HG02943 (cell line): ENCODE measurements at regions not wholly inside any gene's neighbourhood (a gene's known extent, or its start where the extent isn't known, plus 50 kb on each side); places are given as distances from the start of the nearest gene placed in this dataset.

ENCODE experiments used
- ATAC-seq: cut with Tn5 transposase; IDR thresholded peaks from one replicate; pipeline ENCODE4 v1.9.1; 2021; ENCODE audit warnings: mild to moderate bottlenecking, low read depth, moderate library complexity; ENCODE audit not compliant: unreplicated experiment

DNA sequence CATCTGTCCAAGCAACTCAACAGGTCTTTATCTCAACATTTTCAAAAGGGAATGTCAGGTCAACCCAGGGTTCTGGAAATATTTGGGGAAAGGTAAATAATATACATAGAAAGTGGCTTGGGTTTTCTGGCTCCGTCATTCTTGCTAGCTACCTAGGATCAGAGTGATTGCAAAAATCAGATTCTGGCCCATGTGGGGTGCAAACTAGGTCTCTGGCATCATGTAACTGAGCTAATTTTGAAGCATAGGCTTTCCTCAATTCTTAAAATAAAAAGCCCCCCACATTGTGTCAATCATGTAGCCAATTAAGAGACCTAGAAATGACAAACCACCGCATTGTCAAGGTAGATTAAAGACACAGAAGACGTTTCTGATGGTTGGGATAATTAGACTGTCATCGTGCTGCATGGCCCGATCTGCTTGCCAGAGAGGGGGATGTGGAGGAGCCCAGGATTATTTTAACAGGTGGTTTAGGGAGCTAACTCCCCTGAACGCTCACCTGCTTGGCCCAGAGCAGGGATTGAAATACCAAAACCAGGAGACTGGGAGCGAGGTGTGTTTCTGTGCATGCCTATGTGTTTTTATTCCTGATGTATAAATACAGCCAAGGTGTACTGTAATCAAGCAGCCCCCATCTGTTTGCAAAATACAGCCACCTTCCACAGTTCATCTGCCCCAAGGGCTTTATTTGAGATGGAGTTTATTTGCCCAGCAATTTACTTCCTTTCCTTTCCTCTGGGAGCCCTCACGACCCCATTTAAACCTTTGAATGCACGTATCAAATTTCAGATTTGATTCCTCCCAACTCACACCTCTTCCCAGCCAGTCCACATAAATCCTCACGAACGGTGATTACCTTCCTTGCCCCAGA is 189.5 kb downstream of the TTC8 start:
- ATAC-seq, result no peak

DNA sequence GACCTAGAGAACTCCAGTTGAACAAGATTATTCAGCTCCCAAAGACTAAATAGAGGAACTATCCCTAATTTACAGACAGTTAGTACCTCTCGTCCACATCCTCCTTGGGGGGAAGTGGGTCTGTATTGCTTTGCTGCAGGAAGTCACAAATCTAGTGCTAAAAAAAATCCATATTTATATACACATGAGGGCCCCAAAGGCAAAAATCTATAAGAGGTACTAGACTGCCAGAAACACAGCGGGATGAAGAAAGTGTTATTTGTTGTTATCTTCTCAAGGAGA is 190.1 kb downstream of the TTC8 start:
- ATAC-seq, result no peak

DNA sequence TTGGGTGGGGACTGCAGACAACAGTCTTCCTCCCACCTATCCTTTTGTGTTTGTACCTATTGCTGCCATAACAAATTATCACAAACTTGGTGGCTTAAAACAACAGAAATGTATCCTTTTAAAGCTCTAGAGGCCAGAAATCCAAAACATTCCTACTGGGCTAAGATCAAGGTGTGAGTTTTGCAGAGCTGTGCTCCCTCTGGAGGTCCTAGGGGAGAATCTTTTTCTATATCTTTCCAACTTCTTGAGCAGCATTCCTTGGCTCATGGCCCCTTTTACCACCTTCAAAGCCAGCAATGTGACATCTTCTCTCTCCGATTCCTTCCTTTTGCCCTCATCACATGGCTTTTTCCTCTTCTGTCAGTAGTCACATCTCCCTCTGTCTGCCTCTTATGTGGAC is 190.6 kb downstream of the TTC8 start:
- no peak for ATAC-seq

DNA sequence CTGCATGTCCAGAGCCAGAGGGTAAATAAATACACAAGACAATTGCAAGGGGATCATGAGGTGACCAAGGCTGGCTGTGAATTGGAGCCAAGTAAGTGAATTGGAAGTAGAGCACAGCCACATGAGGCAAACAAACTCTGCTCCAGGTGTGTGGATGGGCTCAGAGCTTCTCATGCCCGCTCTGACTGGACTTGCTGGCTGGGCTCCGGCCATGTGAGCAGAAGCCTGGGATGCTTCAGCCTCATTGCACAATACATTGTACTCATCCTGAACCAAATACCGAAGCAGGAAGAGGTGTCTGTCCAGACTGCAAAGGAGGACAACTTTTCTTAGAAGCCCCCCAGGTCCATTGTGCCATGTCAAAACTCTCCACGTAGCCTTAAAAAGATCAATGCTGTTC is 193.0 kb downstream of the TTC8 start:
- ATAC-seq, result no peak

DNA sequence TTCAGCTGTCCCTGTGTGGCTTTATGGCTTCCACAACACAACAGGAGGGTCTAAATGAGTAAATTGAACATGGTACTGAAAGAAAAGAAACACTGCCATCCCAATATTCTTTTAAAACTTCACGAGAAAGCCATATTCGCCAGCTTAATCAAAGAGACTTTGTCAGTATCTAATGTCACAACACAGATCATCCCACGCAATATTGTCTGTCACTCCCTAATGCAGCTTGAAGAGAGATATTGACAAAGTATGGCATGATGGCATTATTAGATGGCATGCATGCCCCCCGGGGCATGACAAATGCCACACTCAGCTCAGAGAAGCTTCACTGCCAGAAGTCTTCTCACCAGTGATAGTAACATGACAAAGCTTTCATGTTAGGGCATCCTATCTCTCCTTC is 197.8 kb downstream of the TTC8 start:
- ATAC-seq, result no peak

DNA sequence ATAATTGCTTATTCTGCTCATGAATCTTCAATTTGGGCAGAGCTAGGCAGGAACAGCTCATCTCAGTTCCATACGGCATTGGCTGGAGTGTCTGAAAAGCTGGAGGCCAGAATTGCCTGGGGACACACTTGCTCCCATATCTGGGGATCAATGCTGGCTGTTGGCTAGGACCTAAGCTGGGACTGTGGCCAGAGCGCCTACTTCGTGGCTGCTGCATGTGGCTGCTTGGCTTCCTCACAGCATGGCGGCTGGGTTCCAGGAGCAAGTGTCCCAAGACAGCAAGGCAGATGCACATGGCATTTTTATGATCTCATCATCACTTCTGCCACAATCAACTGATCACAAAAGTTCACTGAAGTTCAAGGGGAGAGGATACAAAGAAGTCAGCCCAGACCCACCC is 200.2 kb downstream of the TTC8 start:
- no peak for ATAC-seq

DNA sequence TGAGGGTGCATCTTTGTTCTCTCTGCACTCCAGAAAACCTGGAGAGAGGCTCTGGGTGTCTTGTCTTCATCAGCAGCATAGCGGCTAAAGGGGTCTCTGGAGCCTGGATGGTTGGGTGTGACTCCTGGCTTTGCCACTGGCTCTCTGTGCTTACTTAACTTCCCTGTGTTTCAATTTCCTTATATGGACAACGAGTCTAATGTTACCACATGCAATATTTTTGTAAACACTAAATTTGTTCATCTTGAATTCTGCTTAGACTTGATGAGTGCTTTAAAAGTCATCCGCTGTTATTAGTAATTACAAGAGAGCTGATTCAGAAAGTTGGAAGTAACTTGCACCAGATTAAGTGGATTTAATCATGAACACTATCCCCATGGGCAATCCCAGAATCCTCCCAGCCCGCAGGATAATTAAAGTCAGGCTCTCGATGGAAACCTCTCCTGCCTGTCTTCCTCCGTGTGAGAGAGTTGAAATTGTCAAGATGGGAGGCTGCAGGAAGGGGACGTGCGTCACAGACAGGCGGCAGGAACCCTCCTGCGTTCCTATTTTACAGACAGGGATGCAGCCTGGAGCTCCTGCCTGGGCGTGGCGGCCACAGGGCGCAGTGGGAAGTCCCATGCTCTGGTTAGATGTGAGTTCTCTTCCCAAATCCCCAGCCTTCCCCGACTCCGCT is 201.2 kb downstream of the TTC8 start:
- no peak for ATAC-seq

DNA sequence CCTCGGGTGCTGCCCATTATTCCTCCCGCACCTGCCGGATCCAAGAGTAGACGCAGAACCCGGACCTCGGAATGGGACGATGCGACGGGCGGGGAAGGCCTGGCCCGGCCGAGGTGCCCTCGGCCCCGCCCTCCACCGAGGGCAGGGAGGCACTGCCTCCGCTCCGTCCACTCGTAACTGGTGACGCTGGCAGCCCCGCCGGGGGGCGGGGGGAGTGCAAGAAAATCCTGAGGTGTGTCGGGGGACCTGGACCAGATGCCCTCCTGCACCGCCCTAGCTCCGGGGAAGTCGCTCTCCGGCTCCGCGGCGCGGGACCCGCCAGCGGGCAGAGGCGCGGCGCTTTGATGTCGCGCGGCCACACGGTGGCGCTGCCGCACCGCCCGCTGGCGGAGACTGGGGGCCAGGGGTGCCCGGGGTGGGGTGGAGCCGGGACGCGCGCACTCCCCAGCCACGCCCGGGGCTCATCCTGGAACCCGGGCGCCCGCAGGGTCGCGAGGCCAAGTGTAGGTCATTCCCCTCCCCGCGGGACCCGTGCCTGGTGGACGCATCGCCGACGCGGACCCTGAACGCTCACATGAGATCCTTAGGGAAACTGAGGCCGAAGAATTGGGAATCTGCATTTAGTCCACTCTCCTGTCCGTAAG is 202.8 kb downstream of the TTC8 start:
- ATAC-seq, result peak; percentile 62

DNA sequence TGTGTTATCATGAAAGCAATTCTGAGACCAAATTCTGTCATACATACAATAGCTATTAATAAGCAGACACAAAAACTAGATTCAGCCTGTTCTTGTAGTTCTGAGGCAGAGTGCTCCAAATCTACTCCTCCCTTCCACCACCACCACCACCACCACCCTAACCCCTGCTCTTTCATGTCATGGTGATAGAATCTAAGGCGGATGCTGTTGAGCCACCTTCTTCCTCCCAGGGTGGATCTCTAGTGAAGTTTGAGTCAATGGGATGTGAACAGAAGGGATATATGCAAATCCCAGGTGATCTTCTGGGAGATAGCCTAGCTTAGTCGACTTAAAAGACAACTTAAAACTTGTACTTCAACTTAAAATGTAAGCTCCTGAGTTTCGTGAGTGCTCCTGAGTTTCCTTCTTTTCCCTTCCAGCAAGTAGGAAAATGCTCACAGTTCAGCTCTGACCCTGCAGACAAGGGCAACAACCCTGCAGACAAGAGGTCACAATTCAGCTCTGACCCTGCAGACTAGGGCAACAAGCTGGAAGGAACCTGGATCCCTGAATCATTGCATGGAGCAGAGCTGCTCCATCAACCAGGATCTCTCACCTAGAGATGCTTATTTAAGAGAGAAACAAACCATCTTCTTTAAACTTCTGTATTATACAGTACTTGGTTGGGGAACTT is 204.1 kb downstream of the TTC8 start:
- no peak for ATAC-seq

DNA sequence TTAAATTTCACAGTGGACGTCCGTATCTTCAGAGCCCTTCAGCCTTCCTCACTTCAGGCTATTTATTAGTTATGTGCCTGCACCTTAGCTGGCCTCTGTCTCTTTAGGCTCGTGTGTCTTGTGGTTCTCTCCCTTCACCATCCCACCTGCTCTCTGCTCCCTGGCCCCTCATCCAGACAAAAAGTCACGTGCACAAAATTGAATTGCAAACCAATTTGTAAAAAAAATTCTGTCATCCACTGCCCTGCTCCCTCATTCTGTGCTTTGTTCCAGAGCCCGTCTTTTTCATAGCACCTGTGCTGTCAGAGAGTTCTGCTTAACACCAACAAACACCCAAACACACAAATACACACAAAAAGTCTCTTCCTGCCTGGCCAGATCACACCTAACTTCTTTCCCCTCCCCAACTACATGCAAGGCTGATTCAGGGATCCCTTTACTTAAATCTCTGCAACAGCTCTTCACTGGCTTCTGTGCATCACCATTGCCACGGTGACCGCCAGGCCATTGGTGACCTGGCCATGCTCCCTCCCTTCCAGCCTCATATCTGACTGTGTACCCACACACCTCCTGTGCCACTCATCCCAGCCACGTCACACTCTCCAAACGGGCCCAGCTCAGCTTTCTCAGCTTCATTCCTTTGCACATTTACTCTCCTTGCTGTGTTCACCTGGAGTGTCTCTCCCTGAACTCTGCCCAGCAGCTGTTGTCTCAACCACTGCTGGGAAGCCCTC is 205.7 kb downstream of the TTC8 start:
- no peak for ATAC-seq

DNA sequence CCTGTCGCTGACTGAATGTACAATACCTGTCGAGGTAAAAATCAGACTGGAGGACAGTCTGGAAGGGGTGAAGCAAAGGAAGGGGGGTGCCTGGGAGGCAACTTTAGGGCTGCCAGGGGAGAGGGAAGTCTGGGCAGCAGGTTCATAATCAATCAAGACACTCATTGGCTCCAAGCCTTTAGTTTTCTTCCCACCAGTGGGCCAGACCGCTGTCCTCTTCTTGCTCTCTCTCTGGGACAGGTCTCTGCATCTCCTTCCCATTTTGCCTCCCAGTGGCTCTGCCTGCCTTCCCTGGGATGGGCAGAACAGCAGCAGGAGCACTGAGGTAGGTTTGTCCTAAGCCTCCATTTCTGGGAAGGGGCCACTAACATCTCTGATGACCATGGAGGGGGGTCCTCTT is 206.5 kb downstream of the TTC8 start:
- no peak for ATAC-seq

DNA sequence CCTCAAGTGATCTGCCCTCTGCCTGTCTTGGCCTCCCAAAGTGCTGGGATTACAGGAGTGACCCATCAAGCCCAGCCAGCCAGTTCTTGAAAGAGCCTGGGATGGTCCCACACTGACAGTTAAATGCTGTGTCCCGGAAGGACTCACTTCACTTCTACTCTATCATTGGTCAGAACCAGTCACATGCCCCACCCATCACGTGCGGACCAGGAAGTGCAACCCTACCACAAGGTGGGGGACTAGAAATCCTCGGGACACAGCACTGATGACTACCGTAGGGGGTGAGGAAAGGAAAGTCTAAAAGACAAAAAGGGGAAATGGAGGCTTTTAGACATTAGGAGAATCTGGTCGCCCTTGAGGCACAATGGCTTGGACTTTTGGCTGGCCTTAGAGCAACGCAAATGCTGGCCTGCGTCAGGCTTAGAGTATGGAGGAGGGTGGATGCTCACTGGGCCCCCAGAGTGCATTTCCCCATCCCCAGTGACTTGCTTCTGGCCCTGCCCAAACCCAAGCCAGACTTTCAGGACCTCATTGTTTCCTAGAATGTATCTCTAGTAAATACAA is 207.7 kb downstream of the TTC8 start:
- ATAC-seq, result no peak

DNA sequence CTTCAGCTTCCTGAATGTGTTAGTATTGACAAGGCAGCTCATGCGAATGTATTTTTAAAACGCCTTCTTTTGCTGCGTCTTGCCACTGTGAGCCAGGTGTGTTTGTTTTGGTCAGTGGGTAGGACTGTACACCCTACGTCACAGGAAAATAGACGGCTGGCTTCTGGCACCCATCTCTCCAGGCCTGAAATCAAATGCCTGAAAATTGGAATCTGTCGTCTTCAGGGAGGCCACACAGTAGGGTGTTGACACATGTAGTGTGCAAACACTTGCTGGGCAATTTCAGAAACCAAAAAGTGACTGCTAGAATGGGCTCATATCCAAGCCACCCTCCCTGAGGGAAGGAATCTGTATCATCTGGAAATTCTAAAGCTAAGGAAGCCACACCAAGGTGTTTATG is 209.3 kb downstream of the TTC8 start:
- ATAC-seq, result no peak

DNA sequence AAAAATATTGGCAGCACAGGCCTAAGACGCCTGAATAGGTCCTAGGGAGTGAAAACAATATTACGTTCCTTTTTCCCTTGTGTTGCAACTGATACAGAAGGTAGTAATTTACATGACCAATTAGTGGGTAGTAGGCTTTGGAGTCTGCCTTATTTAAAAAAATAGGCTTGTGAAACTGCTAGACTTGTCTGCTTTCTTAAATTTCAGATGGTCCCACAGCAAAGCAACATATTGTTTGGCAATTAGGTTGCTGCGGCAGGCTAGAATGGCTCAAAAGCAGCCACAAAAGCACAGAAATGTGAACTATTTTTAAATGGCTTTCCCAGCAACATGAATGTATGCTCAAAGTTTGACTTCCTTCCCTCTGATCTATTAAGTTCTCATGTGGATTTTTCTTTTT is 211.9 kb downstream of the TTC8 start:
- ATAC-seq, result no peak

DNA sequence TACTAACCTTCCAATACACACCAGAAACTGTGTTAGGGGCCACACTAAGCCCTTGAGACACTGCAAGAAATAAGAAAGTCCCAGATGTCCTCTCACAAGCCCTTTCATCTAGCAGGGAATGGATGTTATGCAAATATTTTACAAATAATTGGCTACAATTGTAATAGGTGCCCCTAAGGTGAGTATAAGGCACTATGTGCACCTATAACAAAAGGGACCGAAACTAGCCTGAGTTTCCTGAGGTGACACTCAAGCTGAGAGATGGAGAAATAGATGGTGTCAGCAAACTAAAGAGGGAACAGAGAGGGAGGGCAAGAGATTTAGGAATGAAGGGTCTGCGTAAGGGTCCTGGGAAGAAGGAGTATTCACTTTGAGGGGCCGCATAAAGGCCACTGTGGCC is 212.6 kb downstream of the TTC8 start:
- ATAC-seq, result no peak

DNA sequence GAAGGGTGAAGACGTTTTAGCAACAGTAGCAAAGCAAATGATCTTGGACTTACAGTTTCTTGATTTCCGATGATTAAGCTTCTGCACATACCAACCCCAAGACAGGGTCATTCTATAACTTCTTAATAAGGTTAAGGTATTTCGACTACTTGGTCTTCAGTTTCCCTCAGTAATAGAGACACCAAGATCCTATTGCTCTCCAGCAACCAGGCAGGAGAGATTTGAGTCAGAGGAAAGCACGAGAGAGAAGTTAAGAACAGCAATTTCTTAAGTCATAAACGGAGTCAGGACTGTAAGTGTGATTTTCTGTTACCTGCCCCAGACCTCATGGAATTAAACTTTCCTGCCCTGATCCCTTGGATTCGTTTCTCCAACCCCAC is 215.6 kb downstream of the TTC8 start:
- no peak for ATAC-seq

DNA sequence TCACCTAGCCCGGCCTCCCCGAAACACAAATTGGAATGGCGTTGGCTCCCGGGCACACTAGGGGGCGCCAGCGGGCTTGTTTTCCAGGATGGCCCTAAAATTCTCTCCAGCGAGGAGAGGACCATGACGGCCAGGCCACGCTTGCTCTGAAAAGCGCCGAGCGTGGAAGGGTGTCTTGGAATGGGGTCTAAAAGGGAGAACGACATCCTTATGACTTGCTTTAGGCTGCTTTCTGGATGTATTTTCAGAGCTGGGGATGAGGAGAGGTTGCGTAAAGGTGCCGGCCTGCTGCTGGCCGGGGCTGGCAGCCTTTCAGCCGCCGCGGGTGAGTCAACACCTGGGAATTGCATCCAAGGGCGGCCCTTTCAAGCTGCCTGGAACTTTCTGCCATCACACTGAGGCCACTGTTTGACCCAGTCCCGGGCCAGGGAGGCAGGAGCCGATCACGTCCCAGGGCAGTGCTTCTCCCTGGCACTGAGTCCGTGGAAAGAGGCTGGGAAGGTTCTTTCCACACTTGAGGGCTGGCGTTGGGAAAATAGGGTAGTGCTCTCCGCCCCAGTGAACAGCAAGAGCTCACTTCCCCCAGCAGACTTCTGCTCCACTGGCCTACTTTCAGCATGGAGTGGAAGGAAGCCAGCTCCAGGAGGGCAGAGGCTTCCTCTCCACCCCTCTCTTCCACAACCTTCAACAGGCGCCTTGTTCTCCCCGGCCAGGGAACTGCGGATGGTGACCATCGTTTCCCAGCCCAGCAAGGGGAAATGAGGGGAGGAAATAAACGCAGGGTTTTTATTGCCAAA is 216.2 kb downstream of the TTC8 start:
- ATAC-seq, result peak; percentile 79

DNA sequence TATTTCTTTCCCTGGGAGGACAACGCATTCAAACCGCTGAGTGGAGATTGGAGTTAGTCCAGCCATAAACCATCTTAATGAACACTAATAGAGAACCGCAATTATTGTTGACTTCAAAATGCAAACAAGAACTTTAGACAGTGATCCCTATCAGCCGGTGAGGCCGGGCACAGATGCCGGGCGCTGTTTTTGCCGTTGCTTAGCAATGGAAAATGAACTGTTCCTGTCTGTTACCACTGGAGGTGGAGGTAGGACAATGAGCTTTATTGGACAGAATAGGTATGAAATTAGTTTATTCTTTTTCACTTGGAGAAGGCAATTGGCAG is 216.8 kb downstream of the TTC8 start:
- ATAC-seq, result no peak

DNA sequence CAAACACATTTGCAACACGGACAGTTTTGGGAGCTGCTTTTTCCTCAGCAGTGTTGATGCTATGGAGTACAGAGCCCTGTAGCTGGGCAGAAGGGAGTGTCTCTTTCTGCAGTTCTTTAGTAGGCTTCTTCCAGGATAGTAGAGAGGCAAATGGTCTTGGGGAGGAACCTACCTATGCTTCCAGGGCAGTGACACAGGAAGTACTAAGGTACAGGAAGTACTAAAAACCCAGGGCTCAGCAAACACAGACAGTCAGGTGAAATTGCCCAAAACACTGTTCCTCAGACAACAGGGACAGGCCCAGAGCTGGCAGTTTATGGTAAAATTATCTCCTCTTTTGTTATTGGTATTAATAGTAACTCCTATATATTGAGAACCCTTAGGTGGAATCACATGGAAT is 217.6 kb downstream of the TTC8 start:
- ATAC-seq, result no peak

DNA sequence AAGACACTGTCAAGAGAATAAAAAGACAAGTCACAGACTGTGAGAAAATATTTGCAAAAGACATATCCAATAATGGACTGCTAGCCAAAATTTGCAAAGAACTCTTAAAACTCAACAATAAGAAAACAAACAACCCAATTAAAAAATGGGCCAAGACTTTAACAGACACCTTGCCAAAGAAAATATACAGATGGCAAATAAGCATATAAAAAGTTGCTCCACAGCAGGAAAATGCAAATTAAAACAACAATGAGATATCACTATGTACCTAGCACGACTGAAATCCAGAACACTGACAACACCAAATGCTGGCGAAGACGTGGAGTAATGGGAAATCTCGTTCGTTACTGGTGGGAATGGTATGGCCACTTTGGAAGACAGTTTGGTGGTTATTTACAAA is 228.9 kb downstream of the TTC8 start:
- ATAC-seq, result no peak
